ENCODE measurements at regions not wholly inside any gene's neighbourhood (a gene's known extent, or its start where the extent isn't known, plus 50 kb on each side); places are given as distances from the start of the nearest gene placed in this dataset.

DNA sequence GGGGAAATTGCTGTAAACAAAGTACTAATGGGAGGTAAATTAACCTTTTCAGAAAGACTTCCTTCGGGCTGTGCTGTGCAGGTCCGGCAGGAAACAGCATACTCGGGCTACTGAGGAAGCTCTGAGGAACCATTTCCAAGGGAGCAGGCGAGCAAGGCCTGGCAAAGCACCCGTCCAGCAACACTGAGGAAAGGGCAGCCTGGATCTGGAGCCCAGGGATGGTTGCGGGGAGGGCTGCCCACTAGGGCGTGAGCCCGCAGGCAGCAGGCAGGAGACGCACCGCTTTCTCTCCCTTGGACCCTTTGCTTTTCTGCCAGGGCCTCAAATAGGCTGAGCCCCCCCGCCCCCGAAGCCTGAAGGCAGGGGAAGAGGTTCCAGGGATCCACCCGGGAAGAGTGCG, 89.5 kb downstream of the SOX11 start:
- no peak overlapping the region for H2BK12ac ChIP-seq (ENCODE audit: insufficient read length, low read depth, low read length)
- H3K56ac ChIP-seq (ENCODE audit: insufficient read length, low read depth, low read length) = no peak overlapping the region
- H3K14ac ChIP-seq (ENCODE audit: insufficient read depth, low read length) = no peak overlapping the region
- no peak overlapping the region for H3K4ac ChIP-seq (ENCODE audit: low read depth, low read length)
- no peak overlapping the region for H2AFZ ChIP-seq (ENCODE audit: low read length)
- Mint-ChIP-seq H3K27ac (no peak overlapping the region), H3K27me3 (ENCODE audit: low read depth) (no peaks in the 10 kb centered on the region), H3K9me3 (peaks cover 0 to 4% of the 10 kb centered on the region in 2 experiments; a peak in 2 of 5 replicates), H3K4me3 (no peak overlapping the region), H3K4me1 (peaks cover 4 to 13% of the 10 kb centered on the region in 2 experiments; a peak in 2 of 4 replicates), H3K36me3 (ENCODE audit: insufficient read depth in 1 of 3, low read depth in 3 of 3) (peaks cover 0 to 3% (median 0%) of the 10 kb centered on the region in 3 experiments; a peak in 3 of 7 replicates)
- H2BK15ac ChIP-seq (ENCODE audit: low read depth, low read length) = no peak overlapping the region
- no peak overlapping the region for H2BK120ac ChIP-seq (ENCODE audit: low read depth, low read length, poor library complexity, severe bottlenecking)
- no peaks in the 10 kb centered on the region for H3K9me3 ChIP-seq (ENCODE audit: control insufficient read depth, low read depth, low read length)
- H3K27ac ChIP-seq (ENCODE audit: insufficient read length, low read depth, low read length) = no peak overlapping the region
- H3K18ac ChIP-seq (ENCODE audit: insufficient read length, low read depth, low read length) = no peak overlapping the region
- no peaks in the 10 kb centered on the region for H4K20me1 ChIP-seq (ENCODE audit: control insufficient read depth, insufficient read depth, insufficient read length)
- no peaks in the 10 kb centered on the region for H3K79me1 ChIP-seq (ENCODE audit: insufficient read depth, low read depth, low read length, poor library complexity, severe bottlenecking)
- no peaks in the 10 kb centered on the region for H3K79me2 ChIP-seq (ENCODE audit: insufficient read depth, low read length)
- TF ChIP-seq CTCF (conservative IDR thresholded peaks at IDR 0.05) = no peak
- no peaks in the 10 kb centered on the region for H3K23me2 ChIP-seq (ENCODE audit: insufficient read length, low read depth, low read length, poor library complexity, severe bottlenecking)
- no peak overlapping the region for H2BK20ac ChIP-seq (ENCODE audit: low read depth, low read length, poor library complexity, severe bottlenecking)
- no peaks in the 10 kb centered on the region; the same call in 1 of the 2 replicates for H3K4me1 ChIP-seq (ENCODE audit: insufficient read depth, low read length)
- DNase-seq = no peak
- H4K91ac ChIP-seq (ENCODE audit: insufficient read length, low read depth, low read length) = no peak overlapping the region
- no peak overlapping the region for H3K23ac ChIP-seq (ENCODE audit: insufficient read length, low read depth, low read length)
- H3K9ac ChIP-seq (ENCODE audit: extremely low read depth, insufficient read length, low read length) = no peak overlapping the region
- no peak overlapping the region for H3K4me2 ChIP-seq (ENCODE audit: insufficient read depth, insufficient read length, low read length)
- no CpG with 5 or more reads among the region's 14 CpGs for WGBS (ENCODE audit: extremely low coverage, insufficient read length, low lambda C conversion rate)
- no peak overlapping the region for H4K5ac ChIP-seq (ENCODE audit: insufficient read length, low read depth, low read length)
- H3K27me3 ChIP-seq (ENCODE audit: insufficient read depth, low read length) = no peaks in the 10 kb centered on the region
- no peak overlapping the region for H4K8ac ChIP-seq (replicated peaks; ENCODE audit: insufficient read length, low read depth, low read length)
- no peak overlapping the region for H2AK5ac ChIP-seq (ENCODE audit: insufficient read length, low read length)
- no peak overlapping the region for H3T11ph ChIP-seq (ENCODE audit: low read length)
- no peak overlapping the region for H2BK5ac ChIP-seq (ENCODE audit: insufficient read length, low read length)

All from H9 (cell line).